Right lobe of liver (tissue), 6 donors: ENCODE measurements at regions not wholly inside any gene's neighbourhood (a gene's known extent, or its start where the extent isn't known, plus 50 kb on each side); places are given as distances from the start of the nearest gene placed in this dataset.

Experiments
- ATAC-seq, 4 donors: fragments of 200-7000 bp; cut with Tn5 transposase; one replicate each; pipeline ENCODE4 v1.9.1; 2020; ENCODE audit warnings: mild to moderate bottlenecking in 4 of 4, moderate library complexity in 4 of 4
- DNase-seq, 3 donors: peaks; one replicate each; pipeline ENCODE4 v3.0.0-alpha.2; 2020
- H3K27ac ChIP-seq, 3 donors: fragments of 200-600 bp; one replicate each; pipeline ENCODE4 v1.8.0; 2022
- H3K27me3 ChIP-seq, 2 donors: fragments of 200-600 bp; one replicate each; pipeline ENCODE4 v1.8.0; 2022
- H3K36me3 ChIP-seq, 4 donors: fragments of 200-600 bp; sonication (generic) in 1 of 4; one replicate each; pipeline versions ENCODE4 v1.5.1 to v1.8.0; 2017 to 2022; ENCODE audit warnings: control low read depth in 1 of 4
- H3K4me1 ChIP-seq, 4 donors: fragments of 200-600 bp; sonication (generic) in 1 of 4; one replicate each; pipeline versions ENCODE4 v1.5.1 to v1.8.0; 2017 to 2022; ENCODE audit warnings: control low read depth in 1 of 4
- H3K4me3 ChIP-seq, 3 donors: fragments of 200-600 bp; one replicate each; pipeline ENCODE4 v1.8.0; 2022
- H3K9me3 ChIP-seq, 4 donors: fragments of 200-600 bp; sonication (generic) in 1 of 4; one replicate each; pipeline versions ENCODE4 v1.5.1 to v1.8.0; 2017 to 2022; ENCODE audit warnings: control low read depth in 1 of 4
- CTCF ChIP-seq, 4 donors: fragments of 200-600 bp in 3 of 4; fragments of 450-650 bp in 1 of 4; IDR thresholded peaks; one replicate each; pipeline versions ENCODE4 v1.5.1 to v1.8.0; 2016 to 2022; ENCODE audit warnings: antibody characterized with exemption in 4 of 4, mild to moderate bottlenecking in 2 of 4
- POLR2A ChIP-seq: fragments of 450-650 bp; IDR thresholded peaks from one replicate; pipeline ENCODE4 v1.6.1; 2017; ENCODE audit warnings: antibody characterized with exemption, mild to moderate bottlenecking
- WGBS: methylation state at CpG from one replicate; pipeline ENCODE4 v1.1.6; 2018; ENCODE audit warnings: low coverage, low lambda C conversion rate; ENCODE audit not compliant: insufficient coverage; ENCODE audit errors: missing lambda C conversion rate; 5-methylcytosine and 5-hydroxymethylcytosine counted together
- intact Hi-C, 2 donors: fragments of 100-400 bp; cut with DNase I; formaldehyde crosslinking; loops; one replicate each; pipeline versions ENCODE4 v1.11.2 to v1.14.1; 2022
- small RNA-seq, 2 experiments: library from RNA; depleted of rRNA; stranded (forward); fragments of <200 nt; gene quantifications; one replicate each; pipeline ENCODE3, GENCODE V24; 2016
- donor health status: DM: no; HTN: yes; CAD: no.
- donor health status: DM: no; HTN: no; CAD: no.
- donor health status: DM: no; HTN: no; CAD: no.
- donor health status: DM: no; HTN: yes; CAD: no.
- donor health status: DM: no; HTN: yes; CAD: no.

- intact Hi-C loops = no loop called here
- no peak overlapping the region for H3K4me3 ChIP-seq
- H3K9me3 ChIP-seq = no peaks in the 10 kb centered on the region
- no peaks in the 10 kb centered on the region for H3K27me3 ChIP-seq
- H3K36me3 ChIP-seq = no peaks in the 10 kb centered on the region
- no peak overlapping the region for H3K27ac ChIP-seq
- WGBS = 37% methylated on average over 4 of the region's 4 CpGs
- ATAC-seq (peak in 3 of 4 donors; percentile 33 to 83 (median 42)), DNase-seq (no peak)
- no peaks in the 10 kb centered on the region for H3K4me1 ChIP-seq
- TF ChIP-seq POLR2A = no peak
- no peak for TF ChIP-seq CTCF (IDR thresholded peaks at IDR 0.05)
These were observed 372.5 kb downstream of the ARHGEF28 start for GRCh38 chr5:73998489-73998888.

GRCh38 chr5:73997960-73998359, 372.0 kb downstream of the ARHGEF28 start:
- ATAC-seq (no peak), DNase-seq (no peak)
- TF ChIP-seq POLR2A = no peak
- no peak for TF ChIP-seq CTCF (IDR thresholded peaks at IDR 0.05)
- no peaks in the 10 kb centered on the region for H3K4me1 ChIP-seq
- intact Hi-C loops = no loop called here
- no peaks in the 10 kb centered on the region for H3K36me3 ChIP-seq
- no peak overlapping the region for H3K27ac ChIP-seq
- no peak overlapping the region for H3K4me3 ChIP-seq
- no peaks in the 10 kb centered on the region for H3K9me3 ChIP-seq
- H3K27me3 ChIP-seq = no peaks in the 10 kb centered on the region

GRCh38 chr5:73996151-73996755, 370.3 kb downstream of the ARHGEF28 start:
- Histone ChIP-seq H3K27ac (no peak overlapping the region), H3K4me3 (no peak overlapping the region), H3K27me3 (no peaks in the 10 kb centered on the region), H3K9me3 (no peaks in the 10 kb centered on the region), H3K4me1 (no peaks in the 10 kb centered on the region), H3K36me3 (no peaks in the 10 kb centered on the region)
- DNase-seq (no peak), ATAC-seq (no peak)
- TF ChIP-seq CTCF (IDR thresholded peaks at IDR 0.05) = no peak
- no peak for TF ChIP-seq POLR2A
- 50% methylated on average over 2 of the region's 2 CpGs for WGBS
- intact Hi-C loops = no loop called here

GRCh38 chr5:73994963-73995362, 369.0 kb downstream of the ARHGEF28 start:
- H3K4me1 ChIP-seq = no peaks in the 10 kb centered on the region
- H3K27me3 ChIP-seq = no peaks in the 10 kb centered on the region
- no peak for TF ChIP-seq POLR2A
- no peak for TF ChIP-seq CTCF (IDR thresholded peaks at IDR 0.05)
- no peak overlapping the region for H3K27ac ChIP-seq
- no peaks in the 10 kb centered on the region for H3K36me3 ChIP-seq
- H3K4me3 ChIP-seq = no peak overlapping the region
- no peaks in the 10 kb centered on the region for H3K9me3 ChIP-seq
- DNase-seq = no peak
- ATAC-seq = no peak
- intact Hi-C loops = no loop called here
- 70% methylated on average over 2 of the region's 2 CpGs for WGBS

Small RNAs in the stretch of these regions (small RNA-seq; reads per million reads assigned to genes)
- gene RN7SL814P = 0 reads per million in 2 experiments
